AG09319 (cell line): ENCODE measurements at regions not wholly inside any gene's neighbourhood (a gene's known extent, or its start where the extent isn't known, plus 50 kb on each side); places are given as distances from the start of the nearest gene placed in this dataset.
"Not testable (repeated sequence)": the region's sequence is repeated elsewhere in the genome, so short reads cannot be mapped to it uniquely, and the experiment has no call there.

ENCODE experiments used
- DNase-seq: peaks from one replicate; pipeline ENCODE4 v3.0.0-alpha.2; 2010; ENCODE audit warnings: low read depth; ENCODE audit errors: extremely low read depth
- TF ChIP-seq, protein P1 (sequence below): IDR thresholded peaks from 2 replicates; pipeline ENCODE4 v1.5.1; 2011; ENCODE audit warnings: low read depth, mild to moderate bottlenecking, inconsistent platforms, low read length, moderate library complexity

DNA sequence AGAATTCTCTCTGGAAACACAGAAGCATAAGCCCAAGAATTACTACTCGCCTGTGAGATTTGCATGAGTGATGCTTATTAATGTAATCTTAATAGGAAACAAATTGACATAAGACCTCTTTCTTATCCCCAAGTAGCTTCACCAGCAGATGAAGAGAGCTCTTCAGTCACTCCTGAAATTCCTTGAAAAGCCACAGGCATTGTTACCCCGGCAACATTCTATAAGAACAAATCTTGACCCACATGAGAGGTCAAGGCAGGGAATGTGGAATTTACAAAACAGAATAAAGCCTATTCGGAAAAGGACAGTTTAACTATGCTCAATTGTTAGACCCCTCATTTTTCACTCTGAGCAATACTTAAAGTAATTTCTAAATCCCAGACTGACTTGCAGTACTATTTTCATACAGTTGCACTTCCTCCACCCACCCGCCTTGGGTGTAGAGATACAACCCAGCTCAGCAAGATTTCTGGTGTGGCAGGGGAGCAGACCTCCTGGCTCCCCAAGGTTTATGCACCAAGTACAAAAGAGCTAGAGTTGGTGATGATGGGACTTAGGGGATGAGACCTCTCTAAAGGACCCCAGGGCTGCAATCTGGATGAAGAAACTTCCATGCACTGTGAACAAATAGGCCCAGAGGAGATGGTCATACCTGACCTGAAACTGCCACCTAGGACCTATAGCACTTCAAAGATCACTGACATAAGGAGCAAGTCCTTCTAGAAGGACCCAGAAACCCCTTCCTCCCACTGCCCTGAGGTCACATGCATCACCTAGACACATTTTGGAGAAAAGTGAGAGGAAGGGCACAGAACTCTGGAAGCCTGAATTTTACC is 242.1 kb downstream of the ZNF608 start:
- DNase-seq = no peak
- TF ChIP-seq, protein P1, sequence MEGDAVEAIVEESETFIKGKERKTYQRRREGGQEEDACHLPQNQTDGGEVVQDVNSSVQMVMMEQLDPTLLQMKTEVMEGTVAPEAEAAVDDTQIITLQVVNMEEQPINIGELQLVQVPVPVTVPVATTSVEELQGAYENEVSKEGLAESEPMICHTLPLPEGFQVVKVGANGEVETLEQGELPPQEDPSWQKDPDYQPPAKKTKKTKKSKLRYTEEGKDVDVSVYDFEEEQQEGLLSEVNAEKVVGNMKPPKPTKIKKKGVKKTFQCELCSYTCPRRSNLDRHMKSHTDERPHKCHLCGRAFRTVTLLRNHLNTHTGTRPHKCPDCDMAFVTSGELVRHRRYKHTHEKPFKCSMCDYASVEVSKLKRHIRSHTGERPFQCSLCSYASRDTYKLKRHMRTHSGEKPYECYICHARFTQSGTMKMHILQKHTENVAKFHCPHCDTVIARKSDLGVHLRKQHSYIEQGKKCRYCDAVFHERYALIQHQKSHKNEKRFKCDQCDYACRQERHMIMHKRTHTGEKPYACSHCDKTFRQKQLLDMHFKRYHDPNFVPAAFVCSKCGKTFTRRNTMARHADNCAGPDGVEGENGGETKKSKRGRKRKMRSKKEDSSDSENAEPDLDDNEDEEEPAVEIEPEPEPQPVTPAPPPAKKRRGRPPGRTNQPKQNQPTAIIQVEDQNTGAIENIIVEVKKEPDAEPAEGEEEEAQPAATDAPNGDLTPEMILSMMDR = no peak

DNA sequence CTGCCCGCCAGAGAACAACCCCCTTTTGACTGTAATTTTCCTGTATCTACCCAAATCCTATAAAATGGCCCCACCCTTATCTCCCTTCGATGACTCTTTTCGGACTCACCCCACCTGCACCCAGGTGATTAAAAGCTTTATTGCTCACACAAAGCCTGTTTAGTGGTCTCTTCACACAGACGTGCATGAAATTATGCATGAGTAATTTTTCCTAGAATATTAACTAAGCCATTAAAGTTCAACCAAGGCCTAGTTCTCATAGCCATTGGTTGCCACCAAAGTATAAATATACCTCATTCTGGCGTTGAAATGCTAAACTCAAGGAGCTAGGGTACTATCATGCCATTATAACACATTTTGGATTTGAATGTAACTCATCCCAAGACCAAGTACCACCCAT is 243.9 kb downstream of the ZNF608 start:
- no peak for DNase-seq
- TF ChIP-seq, protein P1 = no peak

DNA sequence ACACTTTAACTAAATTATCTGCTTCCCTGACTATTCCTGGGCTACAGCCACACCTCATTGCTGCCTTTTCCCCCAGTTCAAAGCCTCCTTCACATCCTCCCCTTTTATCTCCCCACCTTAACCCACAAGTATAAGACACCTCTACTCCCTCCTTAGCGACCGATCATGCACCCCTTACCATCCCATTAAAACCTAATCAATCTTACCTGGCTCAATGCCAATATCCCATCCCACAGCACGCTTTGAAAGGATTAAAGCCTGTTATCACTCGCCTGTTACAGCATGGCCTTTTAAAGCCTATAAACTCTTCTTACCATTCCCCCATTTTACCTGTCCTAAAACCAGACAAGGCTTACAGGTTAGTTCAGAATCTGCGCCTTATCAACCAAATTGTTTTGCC is 246.6 kb downstream of the ZNF608 start:
- not testable (repeated sequence) for DNase-seq

DNA sequence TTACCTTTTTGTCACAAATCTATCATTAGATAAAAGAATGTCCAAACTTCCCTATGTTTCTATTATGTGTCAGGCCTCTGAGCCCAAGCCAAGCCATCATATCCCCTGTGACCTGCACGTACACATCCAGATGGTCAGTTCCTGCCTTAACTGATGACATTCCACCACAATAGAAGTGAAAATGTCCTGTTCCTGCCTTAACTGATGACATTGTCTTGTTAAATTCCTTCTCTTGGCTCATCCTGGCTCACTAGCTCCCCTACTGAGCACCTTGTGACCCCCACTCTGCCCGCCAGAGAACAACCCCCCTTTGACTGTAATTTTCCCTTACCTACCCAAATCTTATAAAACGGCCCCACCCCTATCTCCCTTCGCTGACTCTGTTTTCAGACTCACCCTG is 249.5 kb downstream of the ZNF608 start:
- not testable (repeated sequence) for DNase-seq

DNA sequence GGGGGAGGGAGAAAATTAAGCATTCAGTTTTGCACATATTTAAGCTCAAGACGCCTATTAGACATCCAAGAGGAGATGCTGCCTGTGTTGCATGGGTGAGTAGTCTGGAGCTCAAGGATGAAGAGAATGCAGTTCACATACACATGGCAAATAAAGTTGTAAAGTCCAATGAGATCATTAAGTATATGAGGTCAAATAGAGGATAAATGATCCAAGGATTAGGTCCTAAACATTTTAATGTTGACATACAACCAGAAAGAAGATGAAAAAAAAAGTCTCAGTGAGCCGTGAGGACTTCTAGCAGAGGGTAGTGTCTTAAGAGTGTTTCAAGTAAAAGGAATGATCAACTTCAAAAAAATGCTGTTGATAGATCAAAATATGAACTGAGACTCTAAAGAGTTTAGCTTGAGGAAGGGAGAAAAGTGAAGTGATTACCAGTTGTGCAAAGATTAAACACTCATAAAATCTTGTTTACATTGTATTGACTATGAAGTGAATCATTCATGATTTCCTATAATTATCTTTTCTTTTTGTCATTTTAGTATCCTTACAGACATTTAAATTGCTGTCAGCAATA is 251.8 kb downstream of the ZNF608 start:
- DNase-seq = no peak
- TF ChIP-seq, protein P1 = no peak

DNA sequence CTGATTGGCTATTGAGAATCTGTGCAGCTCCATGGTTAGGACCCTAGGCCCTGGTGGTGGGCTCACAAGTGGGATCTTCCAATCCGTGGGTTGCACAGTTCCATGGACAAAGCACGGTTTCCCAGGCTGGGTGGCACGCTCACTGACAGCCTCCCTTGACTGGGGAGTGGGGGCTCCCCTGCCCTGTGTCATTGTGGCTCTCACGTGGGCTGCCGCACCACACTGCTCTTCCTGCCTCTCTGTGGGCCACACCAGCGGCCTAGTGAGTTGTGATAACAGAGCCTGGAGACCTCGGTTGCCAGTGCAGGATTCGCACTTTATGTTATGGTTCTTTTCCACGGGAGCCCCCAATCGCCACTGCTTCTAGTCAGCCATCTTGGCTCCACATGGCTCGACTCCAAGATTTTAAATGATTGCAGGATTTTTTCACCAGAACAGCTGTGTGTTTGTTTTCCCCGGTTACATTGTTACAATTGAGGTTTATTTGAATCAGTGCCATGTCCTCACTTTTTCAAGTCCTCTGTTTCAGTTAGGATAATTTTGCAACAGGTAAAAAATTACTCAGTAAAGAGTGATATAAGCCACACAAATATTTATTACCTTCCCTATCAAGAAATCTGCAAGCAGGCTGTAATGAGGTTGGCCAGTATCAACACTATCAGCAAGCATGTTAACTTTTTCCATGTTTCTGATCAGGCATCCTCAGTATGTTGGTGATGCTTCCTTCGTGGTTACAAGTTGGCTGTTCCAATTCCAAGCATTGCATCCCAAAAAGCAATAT is 253.8 kb downstream of the ZNF608 start:
- no peak for DNase-seq
- TF ChIP-seq, protein P1 = no peak

DNA sequence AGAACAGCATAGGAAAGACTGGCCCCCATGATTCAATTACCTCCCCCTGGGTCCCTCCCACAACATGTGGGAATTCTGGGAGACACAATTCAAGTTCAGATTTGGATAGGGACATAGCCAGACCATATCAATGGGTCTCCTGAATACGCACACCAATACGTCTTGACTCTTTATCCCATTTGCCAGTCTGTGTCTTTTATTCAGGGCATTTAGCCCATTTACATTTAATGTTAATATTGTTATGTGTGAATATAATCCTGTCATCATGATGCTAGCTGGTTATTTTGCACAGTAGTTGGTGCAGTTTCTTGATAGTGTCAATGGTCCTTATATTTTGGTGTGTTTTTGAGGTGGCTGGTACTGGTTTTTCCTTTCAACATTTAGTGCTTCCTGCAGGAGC is 256.1 kb downstream of the ZNF608 start:
- DNase-seq = not testable (repeated sequence)

DNA sequence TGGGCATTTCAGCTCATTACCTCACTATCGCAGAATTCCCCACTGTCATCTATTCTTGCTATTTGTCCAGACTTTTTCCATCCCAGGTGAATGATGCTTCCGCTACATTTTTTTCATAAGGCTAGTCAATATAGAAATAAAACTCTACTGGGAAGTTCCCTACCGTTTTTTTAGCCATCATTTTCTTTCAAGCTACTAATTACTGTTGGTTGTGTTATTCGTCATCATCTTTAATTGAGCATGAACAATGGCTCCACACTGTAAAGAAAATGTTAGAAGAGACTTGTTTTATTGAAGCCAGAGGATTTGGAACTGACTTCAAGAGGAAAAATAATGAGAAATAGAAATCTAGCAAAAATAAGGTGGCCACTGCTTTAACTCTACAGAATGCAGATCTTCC is 265.0 kb downstream of the ZNF608 start:
- TF ChIP-seq, protein P1 = no peak
- no peak for DNase-seq
